Esophagus squamous epithelium (tissue), 5 donors: ENCODE measurements at regions not wholly inside any gene's neighbourhood (a gene's known extent, or its start where the extent isn't known, plus 50 kb on each side); places are given as distances from the start of the nearest gene placed in this dataset.

Experiments used
- DNase-seq: peaks from one replicate; lab custom pipeline; 2025; lab: John Stamatoyannopoulos, UW
- H3K27ac ChIP-seq, 4 donors: fragments of 200-600 bp; sonication (generic); one replicate each; pipeline ENCODE4 v1.5.1; 2016 to 2019; ENCODE audit warnings: mild to moderate bottlenecking in 1 of 4
- H3K27me3 ChIP-seq, 4 donors: fragments of 200-600 bp; sonication (generic); 1 replicate in 3 of 4; 2 replicates in 1 of 4; pipeline versions ENCODE4 v1.5.1 to v1.6.0; 2017 to 2021; ENCODE audit warnings: antibody characterized with exemption in 1 of 4
- H3K36me3 ChIP-seq, 3 donors: fragments of 200-600 bp; sonication (generic); one replicate each; pipeline ENCODE4 v1.5.1; 2016 to 2019
- H3K4me1 ChIP-seq, 3 donors: fragments of 200-600 bp; sonication (generic); one replicate each; pipeline ENCODE4 v1.5.1; 2017 to 2019
- H3K4me3 ChIP-seq, 4 donors: fragments of 200-600 bp; sonication (generic); 1 replicate in 3 of 4; 2 replicates in 1 of 4; pipeline ENCODE4 v1.5.1; 2016 to 2019; ENCODE audit warnings: mild to moderate bottlenecking in 2 of 4, moderate library complexity in 1 of 4
- H3K9me3 ChIP-seq, 3 donors: fragments of 200-600 bp; sonication (generic); one replicate each; pipeline ENCODE4 v1.5.1; 2016 to 2019
- POLR2A ChIP-seq, 4 donors: fragments of 450-650 bp; IDR thresholded peaks; one replicate each; pipeline ENCODE4 v1.6.1; 2017; ENCODE audit warnings: antibody characterized with exemption in 4 of 4, mild to moderate bottlenecking in 4 of 4, moderate library complexity in 3 of 4
- WGBS, 2 donors: methylation state at CpG; one replicate each; pipeline ENCODE4 v1.1.5; 2018; 5-methylcytosine and 5-hydroxymethylcytosine counted together
- intact Hi-C: fragments of 100-400 bp; cut with DNase I; formaldehyde crosslinking; loops from one replicate; pipeline ENCODE4 v1.15.0; 2022
- TF ChIP-seq, protein P1 (sequence below), 6 experiments: fragments of 450-650 bp in 4 of 6; fragments of 200-600 bp in 2 of 6; sonication (generic) in 2 of 6; IDR thresholded peaks; one replicate each; pipeline ENCODE4 v1.5.1; 2016 to 2019; ENCODE audit warnings: antibody characterized with exemption in 6 of 6, mild to moderate bottlenecking in 4 of 6, moderate library complexity in 4 of 6
- donor health status: DM: yes; HTN: yes; CAD: no.

DNA sequence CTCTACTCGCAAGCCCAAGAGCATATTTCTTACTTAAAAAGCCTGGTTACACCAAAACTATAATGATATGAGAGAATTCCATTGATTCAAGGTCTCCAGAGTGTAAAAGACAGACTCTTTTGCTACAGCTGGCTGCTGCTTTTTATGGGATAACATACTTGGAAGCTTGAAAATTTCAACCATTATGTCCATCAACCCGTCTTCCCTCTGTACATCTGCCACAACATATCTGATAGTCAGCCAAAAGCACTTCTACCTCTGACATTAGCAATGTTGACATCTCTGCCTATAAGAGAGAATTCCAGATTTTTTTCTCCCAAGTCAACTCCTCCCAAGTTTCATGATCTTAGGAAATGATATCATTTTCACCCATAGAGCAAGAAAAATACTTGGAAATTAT, 54.4 kb upstream of the IQCM start:
- TF ChIP-seq POLR2A (IDR thresholded peaks at IDR 0.05): no peak
- TF ChIP-seq, protein P1, sequence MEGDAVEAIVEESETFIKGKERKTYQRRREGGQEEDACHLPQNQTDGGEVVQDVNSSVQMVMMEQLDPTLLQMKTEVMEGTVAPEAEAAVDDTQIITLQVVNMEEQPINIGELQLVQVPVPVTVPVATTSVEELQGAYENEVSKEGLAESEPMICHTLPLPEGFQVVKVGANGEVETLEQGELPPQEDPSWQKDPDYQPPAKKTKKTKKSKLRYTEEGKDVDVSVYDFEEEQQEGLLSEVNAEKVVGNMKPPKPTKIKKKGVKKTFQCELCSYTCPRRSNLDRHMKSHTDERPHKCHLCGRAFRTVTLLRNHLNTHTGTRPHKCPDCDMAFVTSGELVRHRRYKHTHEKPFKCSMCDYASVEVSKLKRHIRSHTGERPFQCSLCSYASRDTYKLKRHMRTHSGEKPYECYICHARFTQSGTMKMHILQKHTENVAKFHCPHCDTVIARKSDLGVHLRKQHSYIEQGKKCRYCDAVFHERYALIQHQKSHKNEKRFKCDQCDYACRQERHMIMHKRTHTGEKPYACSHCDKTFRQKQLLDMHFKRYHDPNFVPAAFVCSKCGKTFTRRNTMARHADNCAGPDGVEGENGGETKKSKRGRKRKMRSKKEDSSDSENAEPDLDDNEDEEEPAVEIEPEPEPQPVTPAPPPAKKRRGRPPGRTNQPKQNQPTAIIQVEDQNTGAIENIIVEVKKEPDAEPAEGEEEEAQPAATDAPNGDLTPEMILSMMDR (IDR thresholded peaks at IDR 0.05): no peak
- no peaks in the 10 kb centered on the region for H3K4me1 ChIP-seq
- H3K4me3 ChIP-seq: no peak overlapping the region
- intact Hi-C loops: no loop called here
- no peak for DNase-seq
- 68 to 82% methylated on average over 2 of the region's 2 CpGs for WGBS, 2 donors
- no peaks in the 10 kb centered on the region for H3K36me3 ChIP-seq
- H3K27ac ChIP-seq: no peak overlapping the region
- H3K9me3 ChIP-seq: no peaks in the 10 kb centered on the region
- H3K27me3 ChIP-seq: no peaks in the 10 kb centered on the region

DNA sequence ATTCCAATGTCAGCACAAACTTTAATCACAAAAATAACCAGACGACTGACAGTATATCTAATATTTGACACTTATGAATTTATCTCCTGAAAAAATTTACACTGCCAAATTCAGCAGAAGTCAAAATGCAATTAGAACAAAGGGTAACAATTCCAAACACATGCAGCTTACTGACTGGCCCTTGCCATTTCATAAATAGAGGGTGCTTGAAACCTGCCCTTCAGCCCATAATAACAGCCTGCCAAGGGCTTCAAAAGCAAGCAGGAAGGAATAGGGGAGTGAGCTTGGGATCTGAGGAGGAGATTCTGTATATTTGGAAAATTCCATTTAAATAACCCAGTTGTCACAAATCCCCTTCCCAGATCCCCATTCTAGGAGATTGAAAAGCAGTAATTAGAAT, 66.1 kb upstream of the IQCM start:
- no peak overlapping the region for H3K4me3 ChIP-seq
- H3K27ac ChIP-seq: no peak overlapping the region
- TF ChIP-seq, protein P1 (IDR thresholded peaks at IDR 0.05): no peak
- TF ChIP-seq POLR2A (IDR thresholded peaks at IDR 0.05): no peak
- no peaks in the 10 kb centered on the region for H3K27me3 ChIP-seq
- 77 to 94% methylated on average over 1 of the region's 1 CpG for WGBS, 2 donors
- H3K36me3 ChIP-seq: no peaks in the 10 kb centered on the region
- no peaks in the 10 kb centered on the region for H3K9me3 ChIP-seq
- peaks cover 0 to 15% (median 0%) of the 10 kb centered on the region in 3 donors for H3K4me1 ChIP-seq
- DNase-seq: no peak
- intact Hi-C loops: no loop called here

DNA sequence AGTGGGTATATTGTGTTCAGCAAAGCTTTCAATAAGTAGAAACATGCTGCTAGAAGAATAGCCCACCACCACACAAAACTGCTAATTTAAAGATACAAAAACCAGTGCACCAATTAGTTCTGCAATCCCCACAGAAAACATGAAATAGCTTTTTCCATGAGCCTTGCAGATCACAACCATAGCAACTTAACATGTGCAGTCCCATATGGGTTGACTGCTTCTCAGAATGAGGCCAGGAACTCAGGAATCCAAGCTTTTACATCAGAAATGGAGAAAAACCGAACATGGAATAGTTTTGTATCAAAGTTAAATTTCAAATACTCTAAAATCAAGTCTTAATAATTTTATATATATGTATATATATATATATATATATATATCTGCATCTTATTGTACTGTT, 66.6 kb upstream of the IQCM start:
- no peaks in the 10 kb centered on the region for H3K9me3 ChIP-seq
- H3K27me3 ChIP-seq: no peaks in the 10 kb centered on the region
- TF ChIP-seq, protein P1 (IDR thresholded peaks at IDR 0.05): no peak
- TF ChIP-seq POLR2A (IDR thresholded peaks at IDR 0.05): no peak
- DNase-seq: no peak
- 62 to 96% methylated on average over 1 of the region's 1 CpG for WGBS, 2 donors
- intact Hi-C loops: no loop called here
- no peaks in the 10 kb centered on the region for H3K36me3 ChIP-seq
- H3K27ac ChIP-seq: no peak overlapping the region
- peaks cover 0 to 15% (median 0%) of the 10 kb centered on the region in 3 donors for H3K4me1 ChIP-seq
- H3K4me3 ChIP-seq: no peak overlapping the region

DNA sequence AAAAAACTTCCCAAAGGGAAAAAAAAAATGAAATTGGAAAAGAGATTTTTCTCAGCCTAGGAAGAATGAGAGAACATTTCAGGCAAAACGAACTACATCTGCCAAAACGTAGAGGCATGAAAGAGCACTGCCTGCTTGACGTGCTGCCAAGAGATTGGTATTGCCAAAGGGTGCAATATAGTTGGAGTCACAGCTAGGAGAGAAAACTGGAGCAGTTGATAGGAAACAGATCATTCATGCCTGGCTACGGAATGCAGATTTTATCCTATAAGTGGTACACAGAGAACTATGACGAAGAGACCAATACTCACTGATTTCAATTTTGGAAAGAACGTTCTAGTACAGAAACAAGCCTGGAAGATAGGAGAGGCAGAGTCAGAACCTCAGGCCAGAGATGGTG, 68.4 kb upstream of the IQCM start:
- no peak overlapping the region for H3K27ac ChIP-seq

DNA sequence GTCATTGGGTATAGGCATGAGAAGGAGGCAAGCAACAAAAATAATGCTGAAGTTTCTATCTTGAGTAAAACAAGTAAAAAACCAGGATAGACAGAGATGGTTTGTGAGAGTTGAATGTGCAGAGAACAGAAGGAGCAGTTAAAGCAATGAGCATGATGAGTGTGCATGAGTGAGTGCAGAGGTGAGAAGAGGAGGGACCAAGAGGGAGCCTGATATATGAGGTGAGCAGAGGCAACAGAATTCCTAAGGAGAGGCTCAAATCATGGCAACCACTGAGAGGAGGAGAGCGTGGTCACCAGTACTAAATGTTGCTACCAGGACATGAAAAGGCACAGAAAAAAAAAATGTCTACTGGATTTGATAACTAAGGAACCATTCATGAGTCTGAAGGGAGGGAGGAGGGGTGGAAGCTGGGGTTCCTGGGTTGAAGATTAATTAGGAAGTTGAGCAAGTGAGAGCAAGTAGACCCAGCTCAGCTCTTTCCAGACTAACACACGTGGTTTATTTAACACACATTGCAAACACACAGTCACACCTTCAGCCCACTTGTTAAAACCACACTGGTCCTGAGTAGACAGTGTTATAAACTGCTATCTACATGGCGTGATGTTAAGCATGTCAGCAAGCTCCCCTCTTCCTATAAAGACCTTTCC, 69.0 kb upstream of the IQCM start:
- no peaks in the 10 kb centered on the region for H3K36me3 ChIP-seq
- H3K4me1 ChIP-seq: peaks cover 0 to 15% (median 0%) of the 10 kb centered on the region in 3 donors
- no peaks in the 10 kb centered on the region for H3K9me3 ChIP-seq
- TF ChIP-seq POLR2A (IDR thresholded peaks at IDR 0.05): no peak
- TF ChIP-seq, protein P1 (IDR thresholded peaks at IDR 0.05): no peak
- no peak overlapping the region for H3K4me3 ChIP-seq
- H3K27me3 ChIP-seq: no peaks in the 10 kb centered on the region
- 38 to 53% methylated on average over 3 of the region's 3 CpGs for WGBS, 2 donors
- no peak for DNase-seq
- no peak overlapping the region for H3K27ac ChIP-seq
- intact Hi-C loops: no loop called here

More for the DNA sequence above, 68.4 kb upstream of the IQCM start:
- intact Hi-C loops: no loop called here
- Histone ChIP-seq H3K9me3 (no peaks in the 10 kb centered on the region), H3K27me3 (no peaks in the 10 kb centered on the region), H3K4me1 (peaks cover 0 to 15% (median 0%) of the 10 kb centered on the region in 3 donors), H3K4me3 (no peak overlapping the region), H3K36me3 (no peaks in the 10 kb centered on the region)
- 26 to 37% methylated on average over 6 of the region's 6 CpGs for WGBS, 2 donors
- no peak for TF ChIP-seq POLR2A (IDR thresholded peaks at IDR 0.05)
- TF ChIP-seq, protein P1 (IDR thresholded peaks at IDR 0.05): no peak
- no peak for DNase-seq
